ENCODE measurements at regions not wholly inside any gene's neighbourhood (a gene's known extent, or its start where the extent isn't known, plus 50 kb on each side); places are given as distances from the start of the nearest gene placed in this dataset.

DNA sequence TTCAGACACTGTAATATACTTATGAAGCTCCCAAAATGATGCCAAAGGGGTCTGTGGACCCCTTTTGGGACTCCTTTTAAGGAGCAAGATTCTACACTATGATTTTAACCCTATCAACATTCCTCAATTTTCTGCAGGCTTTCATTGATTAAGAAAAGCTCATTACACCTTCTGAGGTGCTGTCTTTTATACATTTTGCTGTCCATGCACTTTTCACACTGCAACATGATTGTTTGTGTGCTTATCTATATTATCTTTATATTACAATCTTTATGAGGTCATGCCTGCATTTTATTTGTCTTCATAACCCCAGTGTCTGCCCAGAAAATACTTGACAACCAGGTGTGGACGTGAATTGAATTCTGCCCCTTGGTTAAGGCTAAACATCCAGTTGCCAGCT lies 482.6 kb upstream of the ZFHX3 start:
- DNase-seq (ENCODE audit: low read depth): no peak

DNA sequence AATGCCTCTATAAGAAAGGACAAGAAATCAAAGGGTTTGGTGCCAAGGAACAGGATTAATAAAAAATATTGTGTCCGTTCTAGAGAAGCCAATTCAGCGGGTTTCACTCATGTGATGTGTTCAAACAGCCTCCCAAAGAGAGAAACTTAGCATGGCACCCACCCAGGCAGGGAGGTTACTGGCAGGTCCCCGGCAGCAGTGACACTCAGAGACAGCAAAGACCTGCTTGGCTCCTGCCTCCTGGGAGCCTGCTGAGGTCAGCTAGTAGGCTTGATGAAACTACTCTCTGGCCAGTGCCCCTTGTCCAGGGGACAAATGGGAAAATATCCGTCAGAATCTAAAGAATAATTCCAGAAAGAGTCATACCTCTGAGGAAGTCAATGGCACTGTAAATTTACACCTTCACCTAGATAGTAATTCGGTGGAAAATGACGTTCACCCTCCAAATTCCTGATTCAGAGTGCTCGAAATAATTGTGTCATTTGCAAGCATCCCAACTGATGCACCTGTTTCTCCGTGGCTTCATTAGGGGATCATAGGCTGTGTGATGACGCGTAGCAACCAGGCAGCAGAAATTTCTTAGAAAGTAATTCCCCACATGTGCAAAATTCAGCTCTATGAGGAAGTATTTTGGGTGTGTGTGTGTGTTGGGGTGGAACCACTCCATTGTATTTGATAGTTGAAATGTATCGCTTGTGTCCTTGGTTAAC lies 481.5 kb upstream of the ZFHX3 start:
- no peak for DNase-seq (ENCODE audit: low read depth)

DNA sequence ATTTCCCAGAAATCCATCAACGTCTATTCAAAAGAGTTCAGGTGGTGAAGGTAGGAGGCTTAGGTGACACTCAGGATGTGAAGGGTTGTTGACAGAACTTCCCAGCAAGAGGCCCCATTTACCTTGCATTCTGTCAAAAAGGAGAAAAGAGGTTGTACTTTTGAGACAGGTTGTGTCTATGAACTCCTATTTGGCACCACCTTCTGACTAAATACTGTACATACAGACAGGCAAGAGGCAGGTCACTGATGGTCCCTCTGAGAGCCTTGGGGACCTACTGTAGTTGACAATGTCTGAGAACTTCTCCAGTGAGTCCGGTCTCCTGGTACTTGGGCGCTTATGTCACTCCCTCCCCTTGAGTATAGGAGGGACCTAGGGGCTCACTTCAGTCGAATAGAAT lies 479.3 kb upstream of the ZFHX3 start:
- no peak for DNase-seq (ENCODE audit: low read depth)

DNA sequence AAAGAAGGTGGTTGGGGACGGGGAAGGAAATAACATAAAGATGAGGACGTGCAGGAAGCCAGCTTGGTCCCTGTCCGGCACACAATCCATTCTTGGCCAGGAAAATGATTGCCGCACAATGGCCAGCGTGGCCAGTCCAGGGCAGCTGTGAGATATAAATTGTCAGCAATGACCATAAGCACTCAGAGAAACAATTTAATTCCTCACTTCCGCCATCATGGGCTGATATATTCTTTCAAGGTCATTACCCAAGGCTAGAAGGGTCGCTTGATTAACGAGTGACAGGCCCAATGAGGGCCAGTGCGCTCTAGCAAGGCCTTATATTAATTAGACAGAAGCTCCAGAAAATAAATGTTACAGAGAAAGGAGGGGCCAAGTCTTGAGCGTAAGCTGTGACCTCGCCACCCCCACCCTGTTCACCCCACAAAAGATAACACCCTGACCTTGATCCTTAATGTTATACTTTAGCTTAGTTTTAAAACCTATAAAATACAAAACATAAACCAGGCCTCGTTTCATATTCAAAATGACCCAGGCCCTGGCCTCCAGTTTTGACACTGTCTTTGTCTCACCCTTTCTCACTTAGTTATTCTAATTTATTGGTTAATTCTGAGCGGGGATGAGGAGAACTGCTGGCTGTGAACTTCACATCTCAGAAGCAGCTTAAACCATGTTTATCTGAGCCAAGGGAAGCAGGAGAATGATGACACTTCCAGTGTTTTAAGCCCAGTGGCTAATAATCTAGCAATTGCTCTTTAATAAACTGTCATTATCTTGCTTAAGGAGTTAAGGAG lies 478.3 kb upstream of the ZFHX3 start:
- DNase-seq (ENCODE audit: low read depth): no peak

DNA sequence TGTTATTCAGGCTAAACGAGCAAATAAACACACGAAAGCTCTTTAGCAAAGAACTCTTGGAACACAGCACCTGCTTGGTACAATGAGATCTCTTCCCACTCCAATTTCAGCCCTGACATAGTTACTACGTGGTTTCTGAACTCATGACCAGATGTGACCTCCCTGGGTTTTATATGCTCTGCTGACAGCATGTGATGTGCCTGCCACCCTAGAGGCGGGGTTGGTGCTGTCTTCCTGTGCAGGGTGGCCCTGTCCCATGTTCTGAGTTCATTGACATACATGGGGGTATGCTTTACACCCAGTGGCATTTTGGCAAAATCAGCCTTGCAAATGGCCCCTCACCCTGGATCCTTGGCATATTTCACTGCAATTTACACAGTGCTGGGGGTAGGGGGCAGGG lies 475.3 kb upstream of the ZFHX3 start:
- DNase-seq (ENCODE audit: low read depth): no peak

DNA sequence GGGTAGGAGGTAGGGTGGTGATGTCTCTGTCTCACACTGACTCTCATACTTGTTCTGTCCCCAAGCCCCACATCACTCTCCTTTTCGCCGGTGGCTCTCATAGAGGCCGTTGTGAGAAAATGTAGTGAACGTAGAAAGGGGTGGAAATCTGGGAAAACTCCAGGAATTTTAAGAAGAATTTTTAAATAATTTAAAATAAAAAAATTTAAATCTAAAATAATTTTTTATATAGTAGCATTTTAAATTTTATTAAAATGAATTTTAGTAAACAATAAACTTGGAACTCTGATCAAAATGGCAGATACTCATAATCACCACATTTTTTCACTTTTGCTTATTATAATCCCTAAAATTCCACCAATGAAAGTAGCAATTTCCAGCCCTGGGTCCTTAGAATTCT lies 473.6 kb upstream of the ZFHX3 start:
- no peak for DNase-seq (ENCODE audit: low read depth)

DNA sequence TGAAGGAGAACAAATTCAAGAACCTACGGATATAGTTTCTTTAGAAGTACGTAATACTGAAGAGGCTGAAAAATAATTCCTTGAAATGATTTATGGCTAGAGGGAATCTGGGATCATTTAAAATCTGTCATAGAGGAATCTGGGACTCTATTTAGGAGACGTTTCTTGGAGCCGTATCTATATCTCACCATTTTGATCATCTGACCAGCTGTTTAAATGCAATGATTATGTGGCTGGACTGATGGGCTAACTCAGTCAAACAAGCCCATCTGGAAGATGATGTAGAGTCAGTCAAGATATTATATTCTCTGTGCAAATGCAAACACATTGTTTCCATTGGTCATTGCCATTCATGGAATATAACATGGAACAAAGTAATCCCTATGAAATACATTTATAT lies 467.7 kb upstream of the ZFHX3 start:
- DNase-seq (ENCODE audit: low read depth): no peak

DNA sequence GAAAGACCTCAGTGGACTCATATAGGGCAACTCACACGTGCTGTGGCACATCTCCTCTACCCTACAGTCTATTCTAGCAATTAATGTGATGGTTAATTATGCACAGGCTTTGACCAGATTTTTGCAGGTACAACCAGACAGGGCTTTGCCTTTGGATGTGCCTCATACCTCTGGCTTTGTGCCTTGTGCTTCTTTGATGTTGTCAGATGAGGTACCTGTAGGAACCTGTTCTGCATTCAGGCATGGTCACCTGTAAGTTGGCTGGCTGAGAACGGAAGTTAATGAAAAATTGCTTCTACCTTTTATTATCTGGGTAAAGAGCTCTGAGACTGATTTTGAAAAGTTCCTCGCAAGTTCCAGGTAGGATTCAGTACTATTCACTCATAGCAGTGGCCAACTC lies 462.9 kb upstream of the ZFHX3 start:
- no peak for DNase-seq (ENCODE audit: low read depth)

DNA sequence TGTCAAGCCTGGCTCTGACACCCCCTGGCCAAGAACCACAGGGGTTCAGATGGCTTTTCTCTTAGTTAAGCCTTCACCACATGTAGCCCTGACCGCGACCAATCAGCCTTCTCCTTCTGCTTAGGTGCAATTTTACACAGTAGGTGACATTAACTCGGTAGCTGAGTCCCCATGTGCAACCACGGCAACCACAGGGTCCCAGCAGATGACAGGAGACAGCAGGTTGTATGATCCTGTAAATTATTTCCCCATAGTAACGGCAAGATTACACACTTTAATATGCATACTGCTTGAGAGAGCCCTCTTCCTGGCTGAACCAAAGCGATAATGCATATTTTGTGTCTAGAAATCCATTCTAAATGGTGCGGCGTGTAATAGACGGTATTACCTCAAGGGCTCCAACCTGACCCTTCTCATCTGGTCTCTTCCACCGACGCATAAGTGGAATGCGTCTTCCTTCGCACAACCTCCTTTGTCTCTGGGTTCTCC lies 458.7 kb upstream of the ZFHX3 start:
- no peak for DNase-seq (ENCODE audit: low read depth)

DNA sequence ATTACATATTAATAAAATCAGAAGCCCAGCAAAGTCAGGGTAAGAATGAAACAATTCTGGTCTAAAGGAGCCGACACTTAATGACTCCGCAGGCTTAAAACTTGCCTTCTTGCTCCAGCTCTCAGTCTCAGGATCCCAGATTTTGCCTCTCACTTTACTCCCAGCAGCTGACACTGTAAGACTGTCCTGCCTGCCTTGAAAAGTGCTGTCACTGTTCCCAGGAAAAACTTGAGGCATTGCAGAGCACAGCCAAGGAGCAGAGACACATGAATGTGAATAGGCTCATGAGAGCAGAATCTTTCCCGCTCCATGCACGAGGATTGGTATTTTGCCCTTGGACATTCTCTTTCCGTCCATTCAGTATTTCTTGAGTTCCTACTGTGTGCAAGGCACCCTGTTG lies 457.6 kb upstream of the ZFHX3 start:
- no peak for DNase-seq (ENCODE audit: low read depth)

DNA sequence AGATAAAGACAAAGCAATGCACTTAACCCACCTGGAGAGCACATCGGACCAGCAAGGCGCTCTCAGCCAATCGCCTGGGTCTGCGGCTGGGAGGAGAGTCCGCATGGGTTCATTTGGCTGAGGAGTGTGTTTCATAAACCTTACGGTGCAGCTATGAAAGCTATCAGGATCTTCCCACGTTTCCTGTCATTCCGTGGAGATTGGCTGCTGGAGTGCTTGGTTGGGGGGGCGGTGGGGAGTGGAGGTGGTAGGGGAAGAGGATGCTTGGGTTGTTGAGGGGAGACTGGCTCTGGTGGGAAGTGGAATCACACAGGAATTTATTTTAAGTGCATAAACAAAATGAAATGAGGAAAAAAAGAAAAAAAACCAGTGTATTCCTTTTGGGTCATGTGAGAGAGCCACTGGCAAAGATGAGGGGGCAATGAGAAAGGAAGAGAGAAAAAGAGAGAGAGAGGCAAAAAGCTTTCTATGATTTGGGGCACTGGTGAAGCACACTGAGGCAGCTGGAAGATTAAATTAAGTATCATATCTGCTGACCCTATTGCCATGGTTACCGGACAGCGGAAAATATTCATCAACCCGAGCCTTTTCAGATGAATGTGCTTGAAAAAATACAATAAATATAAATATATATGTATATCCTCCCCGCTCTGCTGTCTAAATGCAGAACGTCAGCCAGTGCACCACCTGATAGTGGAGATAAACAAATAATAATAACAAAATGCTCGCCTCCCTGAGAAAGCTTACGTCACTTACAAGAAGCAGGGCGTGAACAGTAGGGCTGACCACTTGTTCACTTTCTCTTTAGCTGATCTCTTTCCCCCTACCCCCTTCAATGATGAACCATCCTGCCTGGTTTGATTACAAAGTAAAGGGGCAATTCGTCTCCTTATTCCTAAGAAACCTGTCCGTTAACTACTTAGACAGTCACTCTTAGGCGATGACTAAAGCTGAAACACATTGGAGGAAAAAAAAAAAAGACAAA lies 457.0 kb upstream of the ZFHX3 start:
- DNase-seq (ENCODE audit: low read depth): no peak

DNA sequence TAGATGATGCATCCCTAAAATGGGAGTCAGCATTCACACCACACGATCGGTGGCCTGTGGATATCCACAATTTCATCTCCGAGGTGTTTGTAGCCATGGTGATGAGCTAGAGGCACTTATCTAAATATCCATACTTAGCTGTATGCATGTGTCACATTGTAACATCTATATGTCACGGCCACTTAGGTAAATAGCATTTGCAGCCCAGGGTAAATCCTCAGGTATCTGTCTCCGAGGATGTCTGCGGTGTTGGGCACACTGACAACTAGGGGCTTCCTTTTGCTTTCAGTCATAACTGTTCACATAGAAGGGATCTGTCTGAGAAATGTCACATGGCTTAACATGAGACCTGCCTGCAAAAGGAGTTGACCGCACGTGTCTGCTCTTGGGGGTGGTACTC lies 455.2 kb upstream of the ZFHX3 start:
- DNase-seq (ENCODE audit: low read depth): no peak

DNA sequence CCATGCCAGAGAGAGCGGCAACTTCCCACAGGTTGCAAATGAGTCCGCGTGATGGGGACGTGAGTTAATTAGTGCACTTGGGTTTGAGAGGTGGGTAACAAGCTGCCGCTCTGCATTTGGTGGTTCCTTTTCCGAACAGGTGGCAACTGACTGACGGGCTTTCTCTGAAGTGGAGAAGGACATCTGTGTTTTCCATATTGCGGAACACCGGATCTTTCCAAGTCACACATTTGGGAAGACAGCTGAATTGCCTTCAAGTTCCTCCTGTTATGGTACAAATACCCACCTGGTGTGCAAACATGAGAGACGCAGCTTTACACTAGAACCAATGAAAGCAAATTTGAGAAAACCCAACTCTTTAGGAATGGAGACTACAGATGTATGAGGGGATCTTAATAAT lies 451.3 kb upstream of the ZFHX3 start:
- DNase-seq (ENCODE audit: low read depth): no peak

DNA sequence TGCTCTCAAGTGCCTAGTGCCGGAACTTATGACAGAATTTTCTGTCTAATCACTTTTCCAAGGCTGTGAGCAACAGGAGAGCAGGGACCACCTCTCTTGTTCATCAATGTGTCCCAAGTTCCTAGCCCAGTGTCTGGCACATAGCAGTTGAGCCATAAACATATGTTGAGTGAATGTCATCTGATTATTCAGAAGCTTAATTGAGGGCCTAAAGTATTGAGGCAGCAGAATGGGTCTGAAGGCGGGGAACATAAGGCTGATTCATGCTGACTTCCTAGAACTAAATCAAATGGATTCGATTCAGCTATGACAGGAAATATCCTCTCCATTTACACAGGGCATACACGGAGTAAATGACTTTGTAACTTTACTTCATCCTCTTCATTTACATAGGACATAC lies 438.0 kb upstream of the ZFHX3 start:
- no peak for DNase-seq (ENCODE audit: low read depth)

DNA sequence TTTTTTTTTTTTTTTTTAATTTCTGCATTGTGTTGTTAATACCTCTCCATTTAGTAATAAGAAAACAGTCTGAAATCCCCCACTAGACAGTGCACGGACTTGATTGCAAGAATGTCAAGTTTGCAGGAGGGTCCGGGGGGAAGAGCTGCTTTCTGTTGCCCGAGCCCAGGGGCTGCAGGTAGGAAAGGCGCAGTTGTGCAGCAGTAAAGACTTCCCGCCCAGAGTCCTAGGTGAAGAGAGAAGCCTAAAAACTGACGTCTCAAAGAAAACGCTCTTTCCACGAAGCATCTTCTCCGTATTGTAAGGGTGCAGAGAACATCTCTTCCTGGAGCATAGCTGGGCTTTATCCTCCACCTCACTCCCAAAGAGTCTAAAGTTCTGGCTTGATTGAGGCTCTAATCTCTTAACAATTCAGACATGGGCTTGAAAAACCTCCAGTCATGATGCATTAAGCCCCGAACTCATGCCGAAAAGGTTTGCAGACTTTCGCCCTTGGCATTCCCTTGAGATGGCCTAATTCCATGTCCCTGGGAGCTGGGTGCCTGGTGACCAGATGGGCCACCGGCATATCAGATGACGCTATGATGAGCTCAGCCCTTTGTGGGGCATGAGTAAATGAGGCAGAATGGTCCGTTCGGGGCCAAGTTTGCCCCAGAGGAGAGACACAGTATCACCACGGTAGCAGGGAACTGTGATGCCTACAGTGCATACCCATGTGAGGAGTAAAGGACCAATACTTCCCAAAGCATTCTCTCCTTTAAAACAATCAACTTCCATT lies 436.2 kb upstream of the ZFHX3 start:
- DNase-seq (ENCODE audit: low read depth): no peak

DNA sequence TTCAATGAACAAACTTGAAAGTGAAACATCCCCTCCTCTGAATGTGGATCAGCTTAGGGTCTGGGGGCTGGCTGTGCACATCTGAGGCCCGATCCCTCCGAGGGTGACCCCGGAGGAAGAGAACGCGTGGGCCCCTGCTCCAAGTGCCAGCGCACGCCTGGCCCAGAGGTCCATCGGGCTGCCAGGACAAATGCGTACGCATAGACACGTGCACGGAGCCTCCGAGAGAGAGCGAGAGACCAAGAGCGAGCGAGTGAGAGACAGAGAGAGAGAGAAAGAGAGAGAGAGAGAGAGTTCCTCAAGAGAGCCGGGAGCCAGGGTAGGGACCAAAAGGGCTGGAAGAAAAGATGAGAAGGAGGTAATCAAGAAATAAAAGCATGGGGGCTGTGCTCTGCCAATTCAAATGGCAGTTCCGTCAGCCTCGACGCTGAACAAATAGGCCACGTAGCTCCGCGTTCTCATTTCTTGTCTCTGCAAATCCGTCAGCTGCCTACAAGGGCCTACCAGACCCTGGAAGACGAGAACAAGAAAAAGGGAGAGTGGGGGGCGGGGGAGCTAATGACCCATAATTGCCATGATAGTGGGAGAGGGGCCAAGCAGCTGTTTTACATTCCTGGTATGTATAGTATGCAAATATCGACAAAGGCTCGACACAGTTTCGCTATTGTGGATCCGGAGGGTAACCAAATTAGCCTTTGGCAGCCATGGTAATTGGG lies 435.3 kb upstream of the ZFHX3 start:
- DNase-seq (ENCODE audit: low read depth): no peak

DNA sequence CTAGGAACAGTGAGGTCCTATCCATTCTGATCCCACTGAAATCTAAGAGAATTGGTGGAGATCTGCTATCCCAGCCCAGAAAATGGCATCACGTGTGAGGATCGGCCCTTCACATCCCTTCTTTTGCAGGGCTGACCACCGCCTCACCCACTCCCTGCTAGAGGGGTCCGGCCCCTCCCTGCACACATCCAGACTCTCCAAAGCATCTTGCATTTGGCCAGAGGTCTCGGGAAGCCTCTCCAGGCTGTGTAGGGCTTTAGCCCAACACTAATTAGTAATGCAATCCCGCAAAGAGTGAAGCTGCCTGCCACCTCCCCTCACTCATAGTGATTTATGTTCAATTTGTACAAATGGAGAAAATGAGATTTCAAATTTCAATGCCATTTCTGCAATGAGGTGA lies 434.4 kb upstream of the ZFHX3 start:
- no peak for DNase-seq (ENCODE audit: low read depth)

DNA sequence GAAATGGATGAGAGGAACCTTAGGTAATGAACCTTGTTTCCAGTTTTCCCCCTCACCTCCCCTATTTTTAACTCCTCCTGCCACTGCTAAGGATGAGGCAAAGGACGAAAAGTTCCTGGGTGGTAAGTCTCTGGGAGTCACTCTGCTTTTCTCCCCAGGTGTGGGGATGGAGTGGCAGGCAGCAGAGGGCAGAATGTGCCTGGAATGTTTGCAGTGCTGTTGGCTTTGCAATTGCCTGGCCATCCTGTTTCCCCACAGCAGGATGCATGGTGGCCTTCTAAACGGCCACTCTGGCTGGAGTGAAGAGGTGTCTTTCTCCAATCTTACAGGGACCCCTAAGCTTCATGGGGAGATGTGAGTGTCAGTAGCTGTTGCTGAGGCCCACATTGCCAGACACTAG lies 432.5 kb upstream of the ZFHX3 start:
- no peak for DNase-seq (ENCODE audit: low read depth)

DNA sequence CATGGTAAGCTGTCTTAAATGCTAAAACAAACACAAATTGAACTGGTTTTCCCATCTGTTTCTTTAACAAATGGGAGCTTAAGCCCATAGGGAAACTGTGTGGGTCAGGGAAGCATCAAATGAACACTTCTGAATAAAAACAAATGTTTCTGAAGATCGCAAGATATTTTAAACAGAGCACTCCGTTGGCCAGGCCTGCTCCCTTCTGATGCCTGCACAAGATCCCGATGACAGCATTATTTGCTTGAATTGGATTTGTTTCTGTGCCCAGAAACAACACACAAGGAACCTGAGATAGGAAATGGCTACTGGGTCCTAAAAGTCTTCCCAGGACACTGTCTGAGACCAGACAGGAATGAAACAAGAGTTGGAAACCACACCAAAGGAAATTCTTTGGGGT lies 425.8 kb upstream of the ZFHX3 start:
- DNase-seq (ENCODE audit: low read depth): no peak

DNA sequence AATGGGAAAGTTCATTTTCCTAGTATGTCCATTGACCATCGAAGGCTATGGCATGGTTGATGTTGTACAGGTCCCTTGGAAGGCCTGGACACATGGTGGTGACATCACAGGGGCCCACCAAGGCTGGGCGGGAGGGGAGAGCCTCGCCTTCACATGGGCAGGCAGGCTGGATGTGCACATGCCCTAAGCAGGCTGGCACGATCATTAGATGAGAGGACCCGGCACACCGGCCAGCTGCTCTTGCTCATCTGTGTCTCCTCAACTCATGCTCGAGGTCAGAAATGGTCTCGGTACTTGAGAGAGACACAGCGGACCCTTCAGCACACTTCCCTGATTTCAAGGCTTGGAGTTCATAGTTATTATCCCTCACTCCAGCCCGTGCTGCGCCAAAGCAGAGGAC lies 416.9 kb upstream of the ZFHX3 start:
- no peak for DNase-seq (ENCODE audit: low read depth)

DNA sequence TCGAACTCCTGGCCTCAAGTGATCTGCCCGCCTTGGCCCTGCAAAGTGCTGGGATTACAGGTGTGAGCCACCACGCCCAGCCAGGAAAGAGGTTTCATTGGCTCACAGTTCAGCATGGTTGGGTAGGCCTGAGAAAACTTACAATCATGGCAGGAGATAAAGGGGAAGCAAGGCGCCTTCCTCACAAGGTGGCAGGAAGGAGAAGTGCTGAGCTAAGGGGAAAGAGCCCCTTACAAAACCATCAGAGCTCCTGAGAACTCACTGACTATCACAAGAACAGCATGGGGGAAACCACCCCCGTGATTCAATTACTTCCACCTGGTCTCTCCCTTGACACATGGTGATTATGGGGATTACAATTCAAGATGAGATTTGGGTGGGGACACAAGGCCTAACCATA lies 411.7 kb upstream of the ZFHX3 start:
- no peak for DNase-seq (ENCODE audit: low read depth)
